GM12872 (cell line): ENCODE measurements at regions not wholly inside any gene's neighbourhood (a gene's known extent, or its start where the extent isn't known, plus 50 kb on each side); places are given as distances from the start of the nearest gene placed in this dataset.

Experiments used
- CTCF ChIP-seq: IDR thresholded peaks from 3 replicates; pipeline ENCODE4 v1.5.1; 2011; ENCODE audit warnings: low read depth, mild to moderate bottlenecking, low read length, moderate library complexity; ENCODE audit not compliant: insufficient read depth

GRCh38 chr4:145414226-145414625, 67.4 kb upstream of the SMAD1 start:
- TF ChIP-seq CTCF, result no peak

- TF ChIP-seq CTCF, result no peak
These were observed 74.7 kb upstream of the SMAD1 start for GRCh38 chr4:145406970-145407369.

- no peak for TF ChIP-seq CTCF
These were observed 76.9 kb upstream of the SMAD1 start for GRCh38 chr4:145404761-145405160.

GRCh38 chr4:145396581-145396980, 85.1 kb upstream of the SMAD1 start:
- TF ChIP-seq CTCF, result no peak

- TF ChIP-seq CTCF, result no peak
These were observed 91.1 kb upstream of the SMAD1 start for GRCh38 chr4:145390571-145390970.

GRCh38 chr4:145389550-145389949, 92.1 kb upstream of the SMAD1 start:
- no peak for TF ChIP-seq CTCF

GRCh38 chr4:145388043-145388442, 93.6 kb upstream of the SMAD1 start:
- no peak for TF ChIP-seq CTCF

- no peak for TF ChIP-seq CTCF
These were observed 94.6 kb upstream of the SMAD1 start for GRCh38 chr4:145387079-145387478.
